ENCODE measurements at regions not wholly inside any gene's neighbourhood (a gene's known extent, or its start where the extent isn't known, plus 50 kb on each side); places are given as distances from the start of the nearest gene placed in this dataset.
"Not testable (repeated sequence)": the region's sequence is repeated elsewhere in the genome, so short reads cannot be mapped to it uniquely, and the experiment has no call there.

DNA sequence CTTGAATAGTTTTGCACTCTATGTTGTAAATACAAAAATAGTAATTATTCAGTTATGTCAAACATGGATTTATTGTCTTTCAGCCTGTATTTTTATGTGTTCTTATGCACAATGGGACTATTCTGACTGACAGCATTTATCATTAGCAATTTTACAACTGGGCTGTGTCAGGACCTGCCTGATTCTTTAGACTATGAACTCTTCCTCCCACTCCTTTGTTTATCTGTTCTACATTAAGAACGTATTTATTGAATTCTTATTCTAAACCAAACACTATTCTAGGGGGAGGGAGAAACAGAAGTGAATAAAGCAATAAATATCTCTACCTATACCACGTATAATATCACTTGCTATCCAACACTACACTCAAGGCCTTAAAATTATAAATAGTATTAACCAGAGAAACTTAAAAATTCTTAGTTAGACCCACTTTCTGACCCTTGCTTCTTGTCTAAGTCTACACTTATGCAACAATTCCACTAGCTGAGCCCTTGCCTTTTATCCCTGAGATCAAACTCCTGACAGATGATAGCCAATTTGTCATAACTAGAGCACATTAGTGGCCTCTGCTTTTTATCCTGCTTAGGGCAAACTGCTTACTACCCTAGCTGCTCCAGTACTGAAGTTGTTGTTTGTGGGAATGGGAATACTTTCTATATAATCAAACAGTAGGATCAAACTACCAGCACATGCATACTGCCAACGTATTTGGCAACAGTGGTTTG, 494.3 kb downstream of the BRINP3 start:
- no peak for DNase-seq (ENCODE audit: low spot score)

DNA sequence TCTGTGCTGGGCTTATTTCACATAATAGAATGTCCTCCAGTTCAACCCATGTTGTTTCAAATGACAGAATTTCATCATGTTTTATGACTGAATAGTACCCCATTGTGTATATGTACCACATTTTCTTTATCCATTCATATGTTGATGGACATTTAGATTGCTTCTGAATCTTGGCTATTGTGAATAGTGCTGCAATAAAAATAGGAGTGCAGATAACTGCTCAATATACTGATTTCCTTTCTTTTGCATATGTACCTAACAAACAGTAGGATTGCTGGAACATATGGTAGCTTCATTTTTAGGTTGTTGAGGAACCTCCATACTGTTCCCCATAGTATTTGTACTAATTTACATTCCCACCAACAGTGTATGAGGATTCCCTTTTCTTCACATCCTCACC, 491.1 kb downstream of the BRINP3 start:
- no peak for DNase-seq (ENCODE audit: low spot score)

- no peak for DNase-seq (ENCODE audit: low spot score)
Observed at GRCh38 chr1:189987509-189987908, 490.2 kb downstream of the BRINP3 start.

- no peak for DNase-seq (ENCODE audit: low spot score)
Observed at GRCh38 chr1:189992856-189993255, 484.8 kb downstream of the BRINP3 start.

DNA sequence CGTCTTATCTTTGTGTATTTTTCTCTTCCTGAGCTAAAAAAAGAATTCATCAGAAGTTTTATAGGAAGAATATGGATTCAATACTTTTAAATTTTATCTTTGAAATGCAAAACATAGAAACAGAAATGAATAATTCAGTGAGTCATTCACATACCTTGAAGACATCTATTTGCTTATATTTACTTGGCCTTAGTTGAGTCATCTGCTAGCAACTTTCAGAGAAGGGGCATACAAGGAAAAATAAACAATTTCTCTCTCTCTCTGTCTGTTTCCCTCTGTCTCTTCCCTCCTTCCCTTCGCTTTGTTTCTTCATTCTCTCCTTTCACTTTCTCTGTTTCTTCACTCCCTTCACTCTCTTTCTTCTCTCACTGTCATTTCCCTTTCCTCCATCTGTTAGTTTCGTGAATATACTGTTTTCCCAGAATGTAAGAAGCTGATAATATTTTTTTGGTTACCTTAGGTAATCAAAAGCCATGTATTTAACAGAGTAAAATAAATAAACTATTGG, 477.2 kb downstream of the BRINP3 start:
- DNase-seq (ENCODE audit: low spot score) = no peak

DNA sequence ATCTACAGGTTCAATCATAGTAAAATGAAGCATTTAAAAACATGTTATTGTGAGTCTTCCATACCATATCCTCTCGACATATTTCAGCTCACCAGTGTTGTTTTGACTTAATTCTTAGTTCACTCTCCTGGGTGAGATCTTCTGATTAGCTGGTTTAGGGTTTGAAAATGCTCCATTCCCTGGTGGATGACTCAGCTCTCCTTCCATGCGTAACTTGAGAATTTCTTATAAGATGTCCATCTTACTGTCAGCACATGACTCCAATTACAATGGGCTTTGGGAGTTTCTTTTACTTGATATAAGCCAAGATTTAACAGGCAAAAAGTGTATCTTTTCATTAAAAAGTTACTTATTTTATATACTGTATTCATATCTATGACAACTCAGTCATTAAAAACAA, 476.5 kb downstream of the BRINP3 start:
- DNase-seq (ENCODE audit: low spot score) = no peak

GRCh38 chr1:190003376-190003775, 474.3 kb downstream of the BRINP3 start:
- no peak for DNase-seq (ENCODE audit: low spot score)

DNA sequence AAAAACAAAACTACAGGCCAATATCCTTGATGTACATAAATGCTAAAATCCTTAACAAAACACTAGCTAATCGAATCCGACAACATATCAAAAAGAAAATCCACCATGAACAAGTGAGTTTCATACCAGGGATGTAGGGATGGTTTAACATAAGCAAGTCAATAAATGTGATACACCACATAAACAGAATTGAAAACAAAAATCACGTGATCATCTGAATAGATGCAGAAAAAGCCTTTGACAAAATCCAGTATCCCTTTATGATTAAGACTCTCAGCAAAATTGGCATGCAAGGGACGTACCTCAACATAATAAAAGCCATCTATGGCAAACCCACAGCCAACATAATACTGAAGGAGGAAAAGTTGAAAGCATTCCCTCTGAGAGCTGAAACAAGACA, 466.1 kb downstream of the BRINP3 start:
- DNase-seq (ENCODE audit: low spot score) = no peak

DNA sequence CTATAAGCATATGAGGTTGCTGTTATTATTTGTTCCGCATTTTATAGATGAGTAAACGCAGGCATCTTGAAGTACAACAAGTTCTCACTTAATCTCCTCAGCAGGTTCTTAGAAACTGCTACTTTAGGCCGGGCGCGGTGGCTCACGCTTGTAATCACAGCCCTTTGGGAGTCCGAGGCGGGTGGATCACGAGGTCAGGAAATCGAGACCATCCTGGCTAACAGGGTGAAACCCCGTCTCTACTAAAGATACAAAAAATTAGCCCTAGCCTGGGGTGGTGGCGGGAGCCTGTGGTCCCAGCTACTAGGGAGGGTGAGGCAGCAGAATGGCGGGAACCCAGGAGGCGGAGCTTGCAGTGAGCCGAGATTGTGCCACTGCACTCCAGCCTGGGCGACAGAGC, 458.5 kb downstream of the BRINP3 start:
- DNase-seq (ENCODE audit: low spot score) = not testable (repeated sequence)

DNA sequence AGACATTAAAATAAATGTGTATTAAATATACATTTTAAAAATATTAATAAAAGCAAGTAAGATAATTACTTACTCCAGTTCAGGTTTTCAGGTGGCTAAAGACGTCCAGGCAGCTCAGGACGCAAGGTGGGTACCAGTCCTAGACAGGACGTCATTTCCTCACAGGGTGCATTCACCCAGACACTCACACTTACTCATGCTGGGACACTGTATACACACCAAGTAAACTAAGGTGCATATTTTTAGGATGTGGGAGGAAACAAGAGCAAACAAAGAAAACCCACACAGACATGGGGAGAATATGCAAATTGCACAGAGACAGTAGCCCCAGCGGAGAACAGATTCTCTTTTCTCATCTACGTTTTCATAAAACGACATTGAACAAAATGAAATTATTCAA, 457.9 kb downstream of the BRINP3 start:
- no peak for DNase-seq (ENCODE audit: low spot score)

DNA sequence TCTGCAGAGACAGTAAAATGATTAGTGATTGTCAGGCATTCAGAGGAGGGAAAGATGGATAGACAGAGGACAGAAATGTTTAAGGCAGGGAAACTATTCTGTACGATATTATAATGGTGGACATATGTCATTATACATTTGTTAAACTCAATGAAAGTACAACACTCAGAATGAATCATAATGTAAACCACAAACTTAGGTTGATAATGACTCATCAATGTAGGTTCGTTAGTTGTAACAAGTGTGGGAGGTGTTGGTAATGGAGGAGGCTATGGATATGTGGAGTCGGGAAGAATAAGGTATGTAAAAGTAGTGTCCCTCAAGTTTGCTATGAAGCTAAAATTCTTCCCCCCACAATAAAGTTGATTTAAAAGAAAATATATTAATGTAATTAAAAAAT, 455.0 kb downstream of the BRINP3 start:
- DNase-seq (ENCODE audit: low spot score) = no peak

DNA sequence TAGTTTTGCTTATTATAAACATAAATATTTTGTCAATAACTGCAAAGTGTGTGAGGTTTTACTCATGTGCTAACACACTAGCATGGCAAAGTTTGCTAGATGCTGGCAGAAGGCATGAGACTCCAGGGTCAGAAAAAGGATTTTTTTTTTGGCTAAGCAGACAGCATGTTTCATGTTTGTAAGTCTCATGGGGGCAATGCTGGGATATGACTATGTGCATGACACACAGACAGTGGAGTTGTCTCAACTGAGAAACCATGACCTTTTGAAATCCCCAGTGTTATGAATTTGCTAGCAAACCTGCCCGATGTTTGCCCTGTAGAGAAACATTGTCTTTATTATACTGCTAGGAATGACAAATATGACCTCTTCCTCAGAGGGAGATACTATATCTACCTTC, 448.2 kb downstream of the BRINP3 start:
- DNase-seq (ENCODE audit: low spot score) = no peak

DNA sequence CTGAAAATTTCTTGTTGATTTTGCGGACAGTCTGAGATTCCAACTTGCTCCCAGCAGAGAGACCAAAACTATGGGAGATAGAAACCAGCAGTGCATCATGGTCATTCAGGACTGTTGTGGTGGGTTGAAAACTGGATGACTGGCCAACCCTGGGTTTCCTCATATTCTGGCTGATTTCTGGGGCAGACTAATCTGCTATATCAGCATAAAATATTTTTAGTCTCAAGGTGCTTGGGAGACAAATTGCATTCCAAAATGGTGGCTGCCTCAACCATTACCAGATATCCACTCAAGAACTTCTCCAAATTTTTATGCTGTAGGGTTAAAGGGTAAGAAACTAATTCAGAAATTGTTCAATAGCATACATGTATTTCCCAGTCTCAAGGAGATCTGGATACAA, 434.0 kb downstream of the BRINP3 start:
- no peak for DNase-seq (ENCODE audit: low spot score)

DNA sequence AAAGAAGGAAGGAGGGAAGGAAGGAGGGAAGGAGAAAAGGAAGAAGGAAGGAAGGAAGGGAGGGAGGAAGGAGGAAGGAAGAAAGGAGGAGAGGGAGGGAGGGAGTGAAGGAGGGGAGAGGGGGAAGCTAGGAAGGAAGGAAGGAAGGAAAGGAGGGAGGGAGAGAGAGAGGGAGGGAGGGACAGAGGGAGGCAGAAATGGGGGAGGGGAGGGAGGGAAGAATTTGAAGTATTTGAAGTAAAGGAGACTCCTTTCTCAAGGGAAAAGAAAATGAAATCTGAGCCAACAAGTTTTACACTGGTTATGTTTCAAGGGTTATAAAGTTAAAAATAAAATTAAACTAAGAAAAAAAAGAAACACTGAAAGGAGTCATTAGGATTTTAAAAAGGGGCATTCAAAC, 431.4 kb downstream of the BRINP3 start:
- no peak for DNase-seq (ENCODE audit: low spot score)
